ENCODE measurements at regions not wholly inside any gene's neighbourhood (a gene's known extent, or its start where the extent isn't known, plus 50 kb on each side); places are given as distances from the start of the nearest gene placed in this dataset.

GRCh38 chr18:30566877-30567276 lies 475.7 kb downstream of the DSC3 start:
- H3K4me3 Mint-ChIP-seq = no peak overlapping the region
- peaks cover 12% of the 10 kb centered on the region for H3K9me3 Mint-ChIP-seq (ENCODE audit: insufficient read depth)
- POLR2A ChIA-PET = no interaction called here
- H3K36me3 Mint-ChIP-seq (ENCODE audit: low read depth) = no peaks in the 10 kb centered on the region
- ATAC-seq (no peak), DNase-seq (no peak)
- no peak overlapping the region for H3K27ac Mint-ChIP-seq
- no peaks in the 10 kb centered on the region for H3K27me3 Mint-ChIP-seq (ENCODE audit: low read depth)
- CTCF ChIA-PET = no interaction called here
- H3K4me1 Mint-ChIP-seq (ENCODE audit: low read depth) = no peaks in the 10 kb centered on the region

GRCh38 chr18:30562231-30562630 lies 480.3 kb downstream of the DSC3 start:
- CTCF ChIA-PET = no interaction called here

GRCh38 chr18:30556112-30556511 lies 486.4 kb downstream of the DSC3 start:
- CTCF ChIA-PET = no interaction called here
- H3K4me3 Mint-ChIP-seq = no peak overlapping the region
- H3K4me1 Mint-ChIP-seq (ENCODE audit: low read depth) = no peaks in the 10 kb centered on the region
- no peaks in the 10 kb centered on the region for H3K36me3 Mint-ChIP-seq (ENCODE audit: low read depth)
- POLR2A ChIA-PET = no interaction called here
- no peaks in the 10 kb centered on the region for H3K27me3 Mint-ChIP-seq (ENCODE audit: low read depth)
- no peaks in the 10 kb centered on the region for H3K9me3 Mint-ChIP-seq (ENCODE audit: insufficient read depth)
- H3K27ac Mint-ChIP-seq = no peak overlapping the region
- no peak for DNase-seq
- no peak for ATAC-seq

More at GRCh38 chr18:30562231-30562630, 480.3 kb downstream of the DSC3 start:
- Mint-ChIP-seq H3K27ac (no peak overlapping the region), H3K4me3 (no peak overlapping the region), H3K9me3 (ENCODE audit: insufficient read depth) (peaks cover 7% of the 10 kb centered on the region), H3K27me3 (ENCODE audit: low read depth) (no peaks in the 10 kb centered on the region), H3K36me3 (ENCODE audit: low read depth) (no peaks in the 10 kb centered on the region), H3K4me1 (ENCODE audit: low read depth) (no peaks in the 10 kb centered on the region)
- no peak for ATAC-seq
- POLR2A ChIA-PET = interaction anchor here (0.6 kb wide), 1 partner anchor 1911 kb away, joined by 6 read pairs; no protein-coding TSS in a partner anchor
- DNase-seq = no peak

- ChIA-PET CTCF (no interaction called here), POLR2A (no interaction called here)
- DNase-seq (no peak), ATAC-seq (no peak)
- Mint-ChIP-seq H3K4me3 (no peak overlapping the region), H3K27me3 (ENCODE audit: low read depth) (no peaks in the 10 kb centered on the region), H3K36me3 (ENCODE audit: low read depth) (no peaks in the 10 kb centered on the region), H3K4me1 (ENCODE audit: low read depth) (no peaks in the 10 kb centered on the region), H3K27ac (no peak overlapping the region), H3K9me3 (ENCODE audit: insufficient read depth) (peaks cover 3% of the 10 kb centered on the region)
Measured at GRCh38 chr18:30545393-30545792, 497.1 kb downstream of the DSC3 start.

- Mint-ChIP-seq H3K36me3 (ENCODE audit: low read depth) (no peaks in the 10 kb centered on the region), H3K9me3 (ENCODE audit: insufficient read depth) (peaks cover 3% of the 10 kb centered on the region), H3K4me3 (no peak overlapping the region), H3K4me1 (ENCODE audit: low read depth) (no peaks in the 10 kb centered on the region), H3K27ac (no peak overlapping the region), H3K27me3 (ENCODE audit: low read depth) (no peaks in the 10 kb centered on the region)
- ChIA-PET POLR2A (no interaction called here), CTCF (no interaction called here)
- DNase-seq (no peak), ATAC-seq (no peak)
Measured at GRCh38 chr18:30544141-30544540, 498.4 kb downstream of the DSC3 start.

- no peaks in the 10 kb centered on the region for H3K27me3 Mint-ChIP-seq (ENCODE audit: low read depth)
- ChIA-PET CTCF (no interaction called here), POLR2A (no interaction called here)
- no peaks in the 10 kb centered on the region for H3K36me3 Mint-ChIP-seq (ENCODE audit: low read depth)
- DNase-seq = no peak
- no peak overlapping the region for H3K27ac Mint-ChIP-seq
- H3K4me3 Mint-ChIP-seq = no peak overlapping the region
- ATAC-seq = no peak
- H3K4me1 Mint-ChIP-seq (ENCODE audit: low read depth) = no peaks in the 10 kb centered on the region
- H3K9me3 Mint-ChIP-seq (ENCODE audit: insufficient read depth) = no peaks in the 10 kb centered on the region
Measured at GRCh38 chr18:30533716-30534115, 508.8 kb downstream of the DSC3 start.

- ATAC-seq (no peak), DNase-seq (no peak)
- POLR2A ChIA-PET = no interaction called here
- H3K9me3 Mint-ChIP-seq (ENCODE audit: insufficient read depth) = no peaks in the 10 kb centered on the region
- H3K27me3 Mint-ChIP-seq (ENCODE audit: low read depth) = no peaks in the 10 kb centered on the region
- H3K4me1 Mint-ChIP-seq (ENCODE audit: low read depth) = no peaks in the 10 kb centered on the region
- H3K4me3 Mint-ChIP-seq = no peak overlapping the region
- H3K36me3 Mint-ChIP-seq (ENCODE audit: low read depth) = no peaks in the 10 kb centered on the region
- CTCF ChIA-PET = no interaction called here
- H3K27ac Mint-ChIP-seq = no peak overlapping the region
Measured at GRCh38 chr18:30527917-30528316, 514.6 kb downstream of the DSC3 start.

GRCh38 chr18:30527226-30527625 lies 515.3 kb downstream of the DSC3 start:
- ChIA-PET POLR2A (no interaction called here), CTCF (no interaction called here)
- Mint-ChIP-seq H3K36me3 (ENCODE audit: low read depth) (no peaks in the 10 kb centered on the region), H3K9me3 (ENCODE audit: insufficient read depth) (peaks cover 3% of the 10 kb centered on the region), H3K27ac (no peak overlapping the region), H3K4me3 (no peak overlapping the region), H3K4me1 (ENCODE audit: low read depth) (no peaks in the 10 kb centered on the region), H3K27me3 (ENCODE audit: low read depth) (no peaks in the 10 kb centered on the region)
- no peak for DNase-seq
- no peak for ATAC-seq

GRCh38 chr18:30522288-30522929 lies 520.1 kb downstream of the DSC3 start:
- Mint-ChIP-seq H3K27me3 (ENCODE audit: low read depth) (no peaks in the 10 kb centered on the region), H3K27ac (no peak overlapping the region), H3K4me3 (no peak overlapping the region), H3K4me1 (ENCODE audit: low read depth) (no peaks in the 10 kb centered on the region), H3K9me3 (ENCODE audit: insufficient read depth) (peaks cover 10% of the 10 kb centered on the region), H3K36me3 (ENCODE audit: low read depth) (no peaks in the 10 kb centered on the region)
- ATAC-seq = no peak
- CTCF ChIA-PET = no interaction called here
- POLR2A ChIA-PET = no interaction called here
- no peak for DNase-seq

GRCh38 chr18:30514059-30514458 lies 528.5 kb downstream of the DSC3 start:
- H3K4me3 Mint-ChIP-seq = no peak overlapping the region
- CTCF ChIA-PET = no interaction called here

GRCh38 chr18:30512872-30513271 lies 529.7 kb downstream of the DSC3 start:
- no peaks in the 10 kb centered on the region for H3K4me1 Mint-ChIP-seq (ENCODE audit: low read depth)
- POLR2A ChIA-PET = interaction anchor here (0.6 kb wide), 1 partner anchor 1411 kb away, joined by 3 read pairs; no protein-coding TSS in a partner anchor
- H3K4me3 Mint-ChIP-seq = no peak overlapping the region
- H3K27ac Mint-ChIP-seq = no peak overlapping the region
- CTCF ChIA-PET = no interaction called here
- peaks cover 5% of the 10 kb centered on the region for H3K9me3 Mint-ChIP-seq (ENCODE audit: insufficient read depth)
- H3K27me3 Mint-ChIP-seq (ENCODE audit: low read depth) = no peaks in the 10 kb centered on the region
- ATAC-seq = no peak
- no peaks in the 10 kb centered on the region for H3K36me3 Mint-ChIP-seq (ENCODE audit: low read depth)
- DNase-seq = no peak

More at GRCh38 chr18:30514059-30514458, 528.5 kb downstream of the DSC3 start:
- Mint-ChIP-seq H3K9me3 (ENCODE audit: insufficient read depth) (no peaks in the 10 kb centered on the region), H3K36me3 (ENCODE audit: low read depth) (no peaks in the 10 kb centered on the region), H3K4me1 (ENCODE audit: low read depth) (no peaks in the 10 kb centered on the region), H3K27me3 (ENCODE audit: low read depth) (no peaks in the 10 kb centered on the region), H3K27ac (no peak overlapping the region)
- DNase-seq (no peak), ATAC-seq (no peak)
- POLR2A ChIA-PET = no interaction called here

GRCh38 chr18:30510882-30511281 lies 531.7 kb downstream of the DSC3 start:
- Mint-ChIP-seq H3K27ac (no peak overlapping the region), H3K36me3 (ENCODE audit: low read depth) (no peaks in the 10 kb centered on the region), H3K27me3 (ENCODE audit: low read depth) (no peaks in the 10 kb centered on the region), H3K4me1 (ENCODE audit: low read depth) (no peaks in the 10 kb centered on the region), H3K4me3 (no peak overlapping the region), H3K9me3 (ENCODE audit: insufficient read depth) (peaks cover 5% of the 10 kb centered on the region)
- ATAC-seq = no peak
- DNase-seq = no peak
- ChIA-PET CTCF (interaction anchor here (0.5 kb wide), 1 partner anchor 31 kb away, joined by 3 read pairs; no protein-coding TSS in a partner anchor), POLR2A (no interaction called here)

- ChIA-PET POLR2A (no interaction called here), CTCF (no interaction called here)
- ATAC-seq (no peak), DNase-seq (no peak)
- no peaks in the 10 kb centered on the region for H3K27me3 Mint-ChIP-seq (ENCODE audit: low read depth)
- no peak overlapping the region for H3K27ac Mint-ChIP-seq
- H3K4me1 Mint-ChIP-seq (ENCODE audit: low read depth) = no peaks in the 10 kb centered on the region
- no peaks in the 10 kb centered on the region for H3K36me3 Mint-ChIP-seq (ENCODE audit: low read depth)
- H3K9me3 Mint-ChIP-seq (ENCODE audit: insufficient read depth) = no peaks in the 10 kb centered on the region
- no peak overlapping the region for H3K4me3 Mint-ChIP-seq
Measured at GRCh38 chr18:30501594-30501993, 540.9 kb downstream of the DSC3 start.

All from activated CD8-positive, alpha-beta T cell treated with anti-CD3 and anti-CD28 coated beads, Interleukin-2, amount 10 ng/mL, durations not matched to agents 7 days and 5 days (primary cell).